ENCODE measurements at regions not wholly inside any gene's neighbourhood (a gene's known extent, or its start where the extent isn't known, plus 50 kb on each side); places are given as distances from the start of the nearest gene placed in this dataset.

- TF ChIP-seq, protein P1, sequence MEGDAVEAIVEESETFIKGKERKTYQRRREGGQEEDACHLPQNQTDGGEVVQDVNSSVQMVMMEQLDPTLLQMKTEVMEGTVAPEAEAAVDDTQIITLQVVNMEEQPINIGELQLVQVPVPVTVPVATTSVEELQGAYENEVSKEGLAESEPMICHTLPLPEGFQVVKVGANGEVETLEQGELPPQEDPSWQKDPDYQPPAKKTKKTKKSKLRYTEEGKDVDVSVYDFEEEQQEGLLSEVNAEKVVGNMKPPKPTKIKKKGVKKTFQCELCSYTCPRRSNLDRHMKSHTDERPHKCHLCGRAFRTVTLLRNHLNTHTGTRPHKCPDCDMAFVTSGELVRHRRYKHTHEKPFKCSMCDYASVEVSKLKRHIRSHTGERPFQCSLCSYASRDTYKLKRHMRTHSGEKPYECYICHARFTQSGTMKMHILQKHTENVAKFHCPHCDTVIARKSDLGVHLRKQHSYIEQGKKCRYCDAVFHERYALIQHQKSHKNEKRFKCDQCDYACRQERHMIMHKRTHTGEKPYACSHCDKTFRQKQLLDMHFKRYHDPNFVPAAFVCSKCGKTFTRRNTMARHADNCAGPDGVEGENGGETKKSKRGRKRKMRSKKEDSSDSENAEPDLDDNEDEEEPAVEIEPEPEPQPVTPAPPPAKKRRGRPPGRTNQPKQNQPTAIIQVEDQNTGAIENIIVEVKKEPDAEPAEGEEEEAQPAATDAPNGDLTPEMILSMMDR (IDR thresholded peaks at IDR 0.05; ENCODE audit: insufficient read depth, low read depth, low read length), result no peak
- DNase-seq (ENCODE audit: low read depth), result no peak
- H3K4me3 ChIP-seq (ENCODE audit: low read depth, low read length), result no peak overlapping the region
These were observed 776.0 kb downstream of the GALC start for GRCh38 chr14:87217023-87217422.

GRCh38 chr14:87214558-87214957 lies 778.4 kb downstream of the GALC start:
- DNase-seq (ENCODE audit: low read depth), result no peak
- TF ChIP-seq, protein P1 (IDR thresholded peaks at IDR 0.05; ENCODE audit: insufficient read depth, low read depth, low read length), result no peak
- H3K4me3 ChIP-seq (ENCODE audit: low read depth, low read length), result no peak overlapping the region

DNA sequence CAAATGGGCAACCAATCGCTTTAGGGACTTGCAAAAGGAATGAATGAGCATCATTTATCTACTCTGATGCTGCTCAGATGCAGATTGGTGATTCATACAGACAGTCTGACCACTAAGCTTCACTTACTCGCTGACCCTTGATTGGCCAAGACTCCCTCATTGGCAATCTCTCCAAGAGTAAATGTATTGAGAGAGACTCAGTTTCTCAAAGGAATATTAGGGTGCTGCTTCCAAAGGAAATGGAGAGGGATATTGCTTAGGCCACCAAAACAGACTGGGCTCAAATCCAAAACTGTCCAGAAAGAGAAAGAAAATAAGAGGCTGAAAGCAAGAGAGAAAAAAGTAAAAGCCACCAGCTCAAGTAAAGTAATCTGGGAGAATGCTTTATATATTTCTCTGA lies 785.2 kb downstream of the GALC start:
- TF ChIP-seq, protein P1 (IDR thresholded peaks at IDR 0.05; ENCODE audit: insufficient read depth, low read depth, low read length), result no peak
- H3K4me3 ChIP-seq (ENCODE audit: low read depth, low read length), result no peak overlapping the region
- DNase-seq (ENCODE audit: low read depth), result no peak

- no peak for DNase-seq (ENCODE audit: low read depth)
- no peak overlapping the region for H3K4me3 ChIP-seq (ENCODE audit: low read depth, low read length)
- TF ChIP-seq, protein P1 (IDR thresholded peaks at IDR 0.05; ENCODE audit: insufficient read depth, low read depth, low read length), result no peak
These were observed 787.2 kb downstream of the GALC start for GRCh38 chr14:87205811-87206210.

DNA sequence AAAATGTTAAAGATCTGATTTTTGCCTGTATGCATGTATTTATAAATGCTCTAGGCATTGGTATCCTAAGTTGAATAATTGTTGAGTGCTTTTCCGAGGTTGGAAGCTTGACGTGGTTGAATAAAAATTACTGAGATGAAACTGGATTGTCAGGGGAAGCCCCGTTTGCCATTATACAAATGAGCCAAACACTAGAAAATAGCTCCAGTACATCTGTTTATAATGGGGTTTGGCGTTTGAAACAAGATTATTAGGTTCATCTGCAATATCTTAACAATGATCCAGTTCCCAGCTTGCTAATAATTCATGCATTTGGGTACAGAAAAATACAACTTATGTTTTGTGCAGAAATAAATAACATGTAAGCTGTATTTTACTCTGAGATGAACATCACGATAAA lies 789.6 kb downstream of the GALC start:
- DNase-seq (ENCODE audit: low read depth), result no peak
- no peak overlapping the region for H3K4me3 ChIP-seq (ENCODE audit: low read depth, low read length)
- TF ChIP-seq, protein P1 (IDR thresholded peaks at IDR 0.05; ENCODE audit: insufficient read depth, low read depth, low read length), result no peak

DNA sequence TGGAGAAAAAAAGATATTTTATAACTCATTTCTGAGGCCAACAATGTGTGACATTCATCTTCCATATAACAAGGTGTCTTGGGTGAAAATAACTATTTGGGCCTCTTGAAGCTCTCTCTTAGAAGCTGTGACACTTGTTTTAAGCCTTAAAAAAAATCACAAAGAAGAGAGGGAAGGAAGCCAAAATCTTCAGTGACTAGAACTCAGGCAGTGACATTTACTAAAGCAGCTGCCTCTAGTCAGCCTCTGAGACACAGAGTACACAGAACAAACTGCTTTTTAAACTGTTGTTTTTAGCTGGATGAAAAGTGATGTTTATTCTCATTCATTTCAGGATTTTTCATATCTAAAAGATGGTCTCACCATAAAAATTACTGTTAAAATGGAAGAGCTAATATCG lies 793.6 kb downstream of the GALC start:
- TF ChIP-seq, protein P1 (IDR thresholded peaks at IDR 0.05; ENCODE audit: insufficient read depth, low read depth, low read length), result no peak
- H3K4me3 ChIP-seq (ENCODE audit: low read depth, low read length), result no peak overlapping the region
- DNase-seq (ENCODE audit: low read depth), result no peak

- no peak overlapping the region for H3K4me3 ChIP-seq (ENCODE audit: low read depth, low read length)
- TF ChIP-seq, protein P1 (IDR thresholded peaks at IDR 0.05; ENCODE audit: insufficient read depth, low read depth, low read length), result no peak
- DNase-seq (ENCODE audit: low read depth), result peak; percentile 8
These were observed 796.5 kb downstream of the GALC start for GRCh38 chr14:87196436-87196835.

Data from fibroblast of villous mesenchyme (primary cell).